HL-60 (cell line): ENCODE measurements at regions not wholly inside any gene's neighbourhood (a gene's known extent, or its start where the extent isn't known, plus 50 kb on each side); places are given as distances from the start of the nearest gene placed in this dataset.

Source experiments
- DNase-seq, 2 experiments: peaks; one replicate each; pipeline ENCODE4 v3.0.0-alpha.2; 2010 to 2020; ENCODE audit warnings: low read depth in 1 of 2, low spot score in 1 of 2
- H3K27ac ChIP-seq: fragments of 250-450 bp; sonication (Bioruptor Pico); replicated peaks from 2 replicates; pipeline ENCODE4 v1.5.1; 2020; ENCODE audit warnings: mild to moderate bottlenecking, moderate library complexity
- H3K27me3 ChIP-seq: fragments of 250-450 bp; sonication (Bioruptor Pico); 2 replicates; pipeline ENCODE4 v1.5.1; 2021; ENCODE audit warnings: mild to moderate bottlenecking, moderate library complexity; ENCODE audit not compliant: insufficient read depth, poor library complexity, severe bottlenecking
- H3K4me3 ChIP-seq: replicated peaks from 2 replicates; pipeline ENCODE4 v1.5.1; 2011; ENCODE audit warnings: mild to moderate bottlenecking, control low read depth, low read length; ENCODE audit not compliant: insufficient read depth
- GABPA ChIP-seq: IDR thresholded peaks from 2 replicates; pipeline ENCODE4 v1.6.1; 2012; ENCODE audit warnings: low read depth
- POLR2AphosphoS5 ChIP-seq: IDR thresholded peaks from 2 replicates; pipeline ENCODE4 v1.6.1; 2012; ENCODE audit warnings: low read depth
- SPI1 ChIP-seq: IDR thresholded peaks from 2 replicates; pipeline ENCODE4 v1.6.1; 2012; ENCODE audit warnings: low read depth, mild to moderate bottlenecking, borderline replicate concordance
- TF ChIP-seq, protein P1 (sequence below): IDR thresholded peaks from one replicate; pipeline ENCODE4 v1.5.1; 2011; ENCODE audit warnings: low read length, control low read depth, inconsistent platforms; ENCODE audit not compliant: insufficient read depth
- TF ChIP-seq, protein P2 (sequence below): IDR thresholded peaks from 2 replicates; pipeline ENCODE4 v1.6.1; 2012; ENCODE audit warnings: low read depth; ENCODE audit not compliant: insufficient replicate concordance

DNA sequence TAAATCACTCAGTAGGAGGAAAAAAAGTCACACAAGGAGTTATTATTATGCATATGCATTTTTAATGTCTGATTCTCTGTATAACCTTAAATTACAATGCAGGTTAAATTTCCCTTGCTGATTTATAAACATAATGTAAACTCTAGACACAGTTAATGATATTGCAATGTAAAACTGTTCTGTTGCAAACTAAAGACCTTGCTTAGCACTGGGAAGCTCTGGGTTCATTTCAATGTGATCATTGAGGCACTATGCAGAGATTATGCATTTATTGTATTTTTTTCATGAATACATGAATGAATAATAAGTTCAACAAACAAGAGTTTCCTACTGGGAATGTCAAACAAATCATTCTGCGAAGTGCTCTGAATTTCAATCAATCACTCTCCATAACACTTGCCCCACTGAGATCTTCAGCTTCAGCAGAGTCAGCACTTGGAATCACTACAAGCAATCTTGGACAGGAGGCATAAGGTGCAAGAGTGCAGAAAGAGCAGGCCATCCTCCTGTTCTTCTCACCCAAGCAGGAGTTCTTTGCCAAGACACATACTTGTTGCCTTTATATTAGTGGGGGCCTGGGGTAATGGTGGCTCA, 232.1 kb downstream of the CSNK1G3 start:
- no peak overlapping the region for H3K27ac ChIP-seq
- DNase-seq, result no peak
- no peak overlapping the region for H3K4me3 ChIP-seq
- no peak for TF ChIP-seq GABPA
- TF ChIP-seq POLR2AphosphoS5, result no peak
- H3K27me3 ChIP-seq, result no peaks in the 10 kb centered on the region

DNA sequence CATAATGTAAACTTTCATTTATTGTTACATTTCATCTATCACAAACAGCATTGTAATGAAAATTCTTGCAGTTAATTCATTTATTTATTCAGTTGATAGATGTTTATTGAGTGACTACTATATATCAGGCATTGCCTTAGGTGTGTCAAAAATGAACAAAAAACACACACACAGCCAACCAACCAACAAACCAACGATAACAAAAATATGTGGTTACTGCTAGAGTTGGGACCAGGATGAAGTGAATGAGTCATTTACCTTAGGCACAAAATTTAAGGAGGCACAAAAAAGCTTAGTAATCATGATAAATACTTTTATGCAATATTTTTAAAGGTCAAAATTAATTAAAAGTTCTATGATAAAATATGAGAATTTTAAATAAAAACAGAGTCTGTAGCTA, 223.4 kb downstream of the CSNK1G3 start:
- Histone ChIP-seq H3K4me3 (no peak overlapping the region), H3K27me3 (no peaks in the 10 kb centered on the region), H3K27ac (no peak overlapping the region)
- TF ChIP-seq, protein P1, sequence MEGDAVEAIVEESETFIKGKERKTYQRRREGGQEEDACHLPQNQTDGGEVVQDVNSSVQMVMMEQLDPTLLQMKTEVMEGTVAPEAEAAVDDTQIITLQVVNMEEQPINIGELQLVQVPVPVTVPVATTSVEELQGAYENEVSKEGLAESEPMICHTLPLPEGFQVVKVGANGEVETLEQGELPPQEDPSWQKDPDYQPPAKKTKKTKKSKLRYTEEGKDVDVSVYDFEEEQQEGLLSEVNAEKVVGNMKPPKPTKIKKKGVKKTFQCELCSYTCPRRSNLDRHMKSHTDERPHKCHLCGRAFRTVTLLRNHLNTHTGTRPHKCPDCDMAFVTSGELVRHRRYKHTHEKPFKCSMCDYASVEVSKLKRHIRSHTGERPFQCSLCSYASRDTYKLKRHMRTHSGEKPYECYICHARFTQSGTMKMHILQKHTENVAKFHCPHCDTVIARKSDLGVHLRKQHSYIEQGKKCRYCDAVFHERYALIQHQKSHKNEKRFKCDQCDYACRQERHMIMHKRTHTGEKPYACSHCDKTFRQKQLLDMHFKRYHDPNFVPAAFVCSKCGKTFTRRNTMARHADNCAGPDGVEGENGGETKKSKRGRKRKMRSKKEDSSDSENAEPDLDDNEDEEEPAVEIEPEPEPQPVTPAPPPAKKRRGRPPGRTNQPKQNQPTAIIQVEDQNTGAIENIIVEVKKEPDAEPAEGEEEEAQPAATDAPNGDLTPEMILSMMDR, result no peak
- TF ChIP-seq POLR2AphosphoS5 (no peak), SPI1 (no peak), GABPA (no peak)
- TF ChIP-seq, protein P2, sequence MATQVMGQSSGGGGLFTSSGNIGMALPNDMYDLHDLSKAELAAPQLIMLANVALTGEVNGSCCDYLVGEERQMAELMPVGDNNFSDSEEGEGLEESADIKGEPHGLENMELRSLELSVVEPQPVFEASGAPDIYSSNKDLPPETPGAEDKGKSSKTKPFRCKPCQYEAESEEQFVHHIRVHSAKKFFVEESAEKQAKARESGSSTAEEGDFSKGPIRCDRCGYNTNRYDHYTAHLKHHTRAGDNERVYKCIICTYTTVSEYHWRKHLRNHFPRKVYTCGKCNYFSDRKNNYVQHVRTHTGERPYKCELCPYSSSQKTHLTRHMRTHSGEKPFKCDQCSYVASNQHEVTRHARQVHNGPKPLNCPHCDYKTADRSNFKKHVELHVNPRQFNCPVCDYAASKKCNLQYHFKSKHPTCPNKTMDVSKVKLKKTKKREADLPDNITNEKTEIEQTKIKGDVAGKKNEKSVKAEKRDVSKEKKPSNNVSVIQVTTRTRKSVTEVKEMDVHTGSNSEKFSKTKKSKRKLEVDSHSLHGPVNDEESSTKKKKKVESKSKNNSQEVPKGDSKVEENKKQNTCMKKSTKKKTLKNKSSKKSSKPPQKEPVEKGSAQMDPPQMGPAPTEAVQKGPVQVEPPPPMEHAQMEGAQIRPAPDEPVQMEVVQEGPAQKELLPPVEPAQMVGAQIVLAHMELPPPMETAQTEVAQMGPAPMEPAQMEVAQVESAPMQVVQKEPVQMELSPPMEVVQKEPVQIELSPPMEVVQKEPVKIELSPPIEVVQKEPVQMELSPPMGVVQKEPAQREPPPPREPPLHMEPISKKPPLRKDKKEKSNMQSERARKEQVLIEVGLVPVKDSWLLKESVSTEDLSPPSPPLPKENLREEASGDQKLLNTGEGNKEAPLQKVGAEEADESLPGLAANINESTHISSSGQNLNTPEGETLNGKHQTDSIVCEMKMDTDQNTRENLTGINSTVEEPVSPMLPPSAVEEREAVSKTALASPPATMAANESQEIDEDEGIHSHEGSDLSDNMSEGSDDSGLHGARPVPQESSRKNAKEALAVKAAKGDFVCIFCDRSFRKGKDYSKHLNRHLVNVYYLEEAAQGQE, result no peak
- DNase-seq, result no peak

DNA sequence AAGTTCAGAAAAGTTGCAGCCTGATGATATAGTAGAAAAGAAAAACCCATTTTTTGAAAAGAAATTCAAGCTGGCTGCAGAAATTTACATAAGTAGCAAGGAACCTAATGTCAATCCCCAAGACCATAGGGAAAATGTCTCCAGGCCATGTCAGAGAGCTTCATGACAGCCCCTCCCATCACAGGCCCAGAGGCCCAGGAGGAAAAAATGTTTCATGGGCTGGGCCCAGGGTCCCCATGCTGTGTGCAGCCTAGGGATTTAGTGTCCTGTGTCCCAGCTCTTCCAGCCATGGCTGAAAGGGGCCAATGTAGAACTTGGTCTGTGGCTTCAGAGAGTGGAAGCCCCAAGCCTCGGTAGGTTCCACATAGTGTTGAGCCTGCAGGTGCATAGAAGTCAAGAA, 220.3 kb downstream of the CSNK1G3 start:
- Histone ChIP-seq H3K27ac (no peak overlapping the region), H3K4me3 (no peak overlapping the region), H3K27me3 (no peaks in the 10 kb centered on the region)
- no peak for TF ChIP-seq SPI1
- TF ChIP-seq, protein P1, result no peak
- TF ChIP-seq, protein P2, result no peak
- no peak for DNase-seq

DNA sequence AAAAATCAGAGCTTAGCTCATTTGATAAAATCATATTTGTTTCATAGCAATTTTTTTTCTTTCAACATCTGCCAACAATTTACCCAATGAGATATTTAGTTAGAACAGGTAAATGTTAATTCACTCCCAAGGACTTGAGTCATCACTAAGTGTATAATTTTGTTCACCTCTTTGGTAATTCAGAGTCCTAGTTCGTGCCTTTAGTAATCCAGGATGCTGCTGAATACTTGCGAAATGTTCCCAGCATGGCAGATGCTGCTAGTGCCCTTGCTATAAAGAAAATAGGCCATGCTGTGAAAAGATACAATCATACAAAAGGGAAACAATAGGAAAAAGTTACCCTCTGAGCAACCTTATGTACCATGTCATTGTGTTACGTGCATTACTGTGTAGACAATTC, 210.5 kb downstream of the CSNK1G3 start:
- Histone ChIP-seq H3K4me3 (no peak overlapping the region), H3K27ac (no peak overlapping the region), H3K27me3 (no peaks in the 10 kb centered on the region)
- TF ChIP-seq GABPA (no peak), SPI1 (no peak), POLR2AphosphoS5 (no peak)
- TF ChIP-seq, protein P1, result no peak
- TF ChIP-seq, protein P2, result no peak
- DNase-seq, result no peak
